GM12878 (cell line): ENCODE measurements at regions not wholly inside any gene's neighbourhood (a gene's known extent, or its start where the extent isn't known, plus 50 kb on each side); places are given as distances from the start of the nearest gene placed in this dataset.

Source experiments
- ATF7 ChIP-seq: fragments of 450-650 bp; IDR thresholded peaks from 2 replicates; pipeline ENCODE4 v1.6.1; 2016; ENCODE audit warnings: low read depth, mild to moderate bottlenecking
- CTCF ChIP-seq, 3 experiments: IDR thresholded peaks in 2 of 3; conservative IDR thresholded peaks in 1 of 3; 2 replicates each; pipeline ENCODE4 v1.5.1; 2011; ENCODE audit warnings: low read depth in 3 of 3, low read length in 3 of 3, mild to moderate bottlenecking in 3 of 3, control low read depth in 2 of 3, moderate library complexity in 2 of 3, inconsistent platforms in 1 of 3, mixed read lengths in 1 of 3; ENCODE audit not compliant: control insufficient read depth in 2 of 3, insufficient read depth in 1 of 3; ENCODE audit errors: extremely low read depth in 1 of 3
- KDM1A ChIP-seq: fragments of 200-600 bp; sonication (generic); IDR thresholded peaks from 2 replicates; pipeline ENCODE4 v1.6.1; 2016; ENCODE audit warnings: borderline replicate concordance
- POLR2A ChIP-seq: IDR thresholded peaks from 2 replicates; pipeline ENCODE4 v1.6.1; 2011; ENCODE audit warnings: low read depth, mild to moderate bottlenecking, low read length
- POLR2AphosphoS5 ChIP-seq: IDR thresholded peaks from 2 replicates; pipeline ENCODE4 v1.6.1; 2011; ENCODE audit warnings: mild to moderate bottlenecking, low read length, inconsistent platforms
- PRDM15 ChIP-seq: fragments of 450-650 bp; formaldehyde crosslinking; IDR thresholded peaks from 2 replicates; pipeline ENCODE4 v1.4.0; 2020; ENCODE audit warnings: mild to moderate bottlenecking, moderate library complexity
- RAD21 ChIP-seq: IDR thresholded peaks from 2 replicates; pipeline ENCODE4 v1.6.1; 2011; ENCODE audit warnings: mild to moderate bottlenecking, low read depth, low read length, moderate library complexity; ENCODE audit not compliant: insufficient read depth
- RCOR1 ChIP-seq: conservative IDR thresholded peaks from 2 replicates; pipeline ENCODE4 v1.6.1; 2012; ENCODE audit warnings: low read depth, low read length, improper control_type of control experiment
- SIN3A ChIP-seq: IDR thresholded peaks from 2 replicates; pipeline ENCODE4 v1.6.1; 2012; ENCODE audit warnings: low read depth, low read length, improper control_type of control experiment
- YBX1 ChIP-seq: fragments of 450-650 bp; IDR thresholded peaks from 2 replicates; pipeline ENCODE4 v1.6.1; 2016; ENCODE audit warnings: antibody characterized with exemption
- YY1 ChIP-seq: IDR thresholded peaks from 2 replicates; pipeline ENCODE4 v1.6.1; 2011; ENCODE audit warnings: low read depth, mild to moderate bottlenecking, low read length
- ZNF274 ChIP-seq: IDR thresholded peaks from one replicate; pipeline ENCODE4 v1.8.0; 2011; ENCODE audit not compliant: insufficient read length, insufficient read depth
- TF ChIP-seq, protein P1 (sequence below): IDR thresholded peaks from 2 replicates; pipeline ENCODE4 v1.6.1; 2012; ENCODE audit warnings: mild to moderate bottlenecking, low read depth, low read length

GRCh38 chr3:96748139-96748538, 66.3 kb upstream of the EPHA6 start:
- no peak for TF ChIP-seq POLR2A
- TF ChIP-seq ZNF274 = no peak
- TF ChIP-seq RCOR1 = no peak
- TF ChIP-seq, protein P1, sequence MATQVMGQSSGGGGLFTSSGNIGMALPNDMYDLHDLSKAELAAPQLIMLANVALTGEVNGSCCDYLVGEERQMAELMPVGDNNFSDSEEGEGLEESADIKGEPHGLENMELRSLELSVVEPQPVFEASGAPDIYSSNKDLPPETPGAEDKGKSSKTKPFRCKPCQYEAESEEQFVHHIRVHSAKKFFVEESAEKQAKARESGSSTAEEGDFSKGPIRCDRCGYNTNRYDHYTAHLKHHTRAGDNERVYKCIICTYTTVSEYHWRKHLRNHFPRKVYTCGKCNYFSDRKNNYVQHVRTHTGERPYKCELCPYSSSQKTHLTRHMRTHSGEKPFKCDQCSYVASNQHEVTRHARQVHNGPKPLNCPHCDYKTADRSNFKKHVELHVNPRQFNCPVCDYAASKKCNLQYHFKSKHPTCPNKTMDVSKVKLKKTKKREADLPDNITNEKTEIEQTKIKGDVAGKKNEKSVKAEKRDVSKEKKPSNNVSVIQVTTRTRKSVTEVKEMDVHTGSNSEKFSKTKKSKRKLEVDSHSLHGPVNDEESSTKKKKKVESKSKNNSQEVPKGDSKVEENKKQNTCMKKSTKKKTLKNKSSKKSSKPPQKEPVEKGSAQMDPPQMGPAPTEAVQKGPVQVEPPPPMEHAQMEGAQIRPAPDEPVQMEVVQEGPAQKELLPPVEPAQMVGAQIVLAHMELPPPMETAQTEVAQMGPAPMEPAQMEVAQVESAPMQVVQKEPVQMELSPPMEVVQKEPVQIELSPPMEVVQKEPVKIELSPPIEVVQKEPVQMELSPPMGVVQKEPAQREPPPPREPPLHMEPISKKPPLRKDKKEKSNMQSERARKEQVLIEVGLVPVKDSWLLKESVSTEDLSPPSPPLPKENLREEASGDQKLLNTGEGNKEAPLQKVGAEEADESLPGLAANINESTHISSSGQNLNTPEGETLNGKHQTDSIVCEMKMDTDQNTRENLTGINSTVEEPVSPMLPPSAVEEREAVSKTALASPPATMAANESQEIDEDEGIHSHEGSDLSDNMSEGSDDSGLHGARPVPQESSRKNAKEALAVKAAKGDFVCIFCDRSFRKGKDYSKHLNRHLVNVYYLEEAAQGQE = no peak
- no peak for TF ChIP-seq CTCF (IDR thresholded peaks at IDR 0.05 in 2 of 3, conservative IDR thresholded peaks at IDR 0.05 in 1 of 3; ENCODE audit: control insufficient read depth in 2 of 3, extremely low read depth in 1 of 3, insufficient read depth in 1 of 3, low read depth in 3 of 3, low read length in 3 of 3)
- no peak for TF ChIP-seq YY1
- no peak for TF ChIP-seq YBX1
- no peak for TF ChIP-seq POLR2AphosphoS5
- TF ChIP-seq ATF7 = no peak
- TF ChIP-seq PRDM15 (CRISPR knock-in tag) = no peak
- TF ChIP-seq KDM1A = no peak
- TF ChIP-seq SIN3A = no peak
- TF ChIP-seq RAD21 = no peak
